ENCODE measurements at regions not wholly inside any gene's neighbourhood (a gene's known extent, or its start where the extent isn't known, plus 50 kb on each side); places are given as distances from the start of the nearest gene placed in this dataset.
"Not testable (repeated sequence)": the region's sequence is repeated elsewhere in the genome, so short reads cannot be mapped to it uniquely, and the experiment has no call there.

DNA sequence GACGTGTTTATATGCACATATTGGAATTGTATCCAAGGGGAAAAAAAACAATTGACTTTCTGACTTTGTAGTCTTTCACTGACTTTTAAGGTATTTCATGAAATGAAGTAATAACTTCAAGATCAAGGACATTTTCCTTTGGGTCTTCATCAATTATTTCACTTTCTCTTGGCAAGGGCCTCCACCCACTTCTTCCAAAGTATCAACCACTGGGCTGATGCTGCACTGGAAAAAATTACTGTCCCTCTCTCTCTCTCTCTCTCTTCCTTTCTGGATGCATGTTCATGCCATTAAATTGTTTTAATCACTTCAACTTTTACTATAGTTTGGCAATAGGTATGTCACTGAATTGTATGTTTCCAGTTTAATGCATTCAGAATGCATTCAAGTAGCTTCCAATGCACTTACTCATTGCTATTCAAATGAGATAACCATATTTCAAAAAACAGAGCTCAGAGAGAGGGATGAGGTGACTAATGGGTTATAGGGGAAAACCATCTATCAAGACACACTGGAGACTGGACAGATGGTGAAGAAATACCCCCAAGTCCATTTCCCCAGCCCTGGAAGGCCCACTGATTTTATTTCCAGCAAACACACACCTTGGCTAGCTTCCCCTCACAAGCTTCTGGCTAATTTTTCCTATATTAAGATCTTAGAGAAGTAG lies 585.3 kb downstream of the EBF1 start:
- no peak for DNase-seq

- DNase-seq: no peak
These were observed 586.0 kb downstream of the EBF1 start for GRCh38 chr5:158513490-158514318.

DNA sequence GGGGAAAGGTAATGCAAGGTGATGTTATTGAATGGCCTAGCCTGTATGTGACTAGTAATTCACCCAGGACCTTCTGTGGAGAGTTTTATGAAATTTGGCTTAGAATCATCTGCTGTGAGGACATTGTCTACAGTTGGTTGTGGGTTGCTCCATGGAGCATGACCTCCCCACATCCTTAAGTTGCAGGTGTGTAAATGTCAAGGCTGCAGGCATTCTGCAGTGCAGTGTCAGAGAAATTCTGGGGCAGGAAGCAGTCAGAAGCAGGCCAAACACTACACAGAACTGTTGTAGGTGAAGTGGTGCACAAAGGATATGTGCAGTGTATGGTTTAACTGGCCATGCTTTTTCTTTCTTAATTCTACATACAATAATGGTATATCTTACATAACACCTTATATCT lies 588.3 kb downstream of the EBF1 start:
- DNase-seq: no peak

DNA sequence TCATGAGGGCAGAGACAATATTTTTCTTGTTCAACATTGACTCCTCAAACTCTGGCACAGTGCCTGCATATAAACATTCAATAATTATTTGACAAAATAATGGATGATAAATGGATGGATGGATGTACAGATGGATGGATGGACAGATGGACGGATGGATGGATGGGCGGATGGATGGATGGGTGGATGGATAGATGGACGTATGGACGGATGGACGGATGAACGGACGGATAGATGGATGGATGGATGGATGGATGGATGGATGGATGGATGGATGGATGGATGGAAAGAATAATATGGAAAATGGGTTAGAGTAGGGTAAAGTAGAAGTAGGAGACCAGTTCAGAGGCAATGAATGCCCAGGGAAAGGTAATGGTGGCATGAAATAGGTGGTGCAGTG lies 589.2 kb downstream of the EBF1 start:
- no peak for DNase-seq

DNA sequence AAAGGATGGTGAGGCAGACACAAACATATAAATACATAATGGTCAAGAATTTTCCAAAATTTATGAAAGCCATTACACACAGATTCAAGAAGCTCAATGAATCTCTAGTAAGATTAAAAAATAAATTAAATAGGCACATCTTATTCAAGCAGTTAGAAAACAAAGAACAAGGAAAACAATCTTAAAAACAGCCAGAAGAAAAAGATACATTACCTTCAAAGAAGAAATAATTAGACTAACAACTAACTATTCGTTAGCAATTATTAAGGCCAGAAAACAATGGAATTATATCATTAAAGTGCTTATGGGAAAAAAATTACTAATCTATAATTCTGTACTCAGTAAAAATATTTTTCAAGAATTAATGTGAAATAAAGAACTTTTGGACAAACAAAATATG lies 593.1 kb downstream of the EBF1 start:
- DNase-seq: no peak

- DNase-seq: no peak
These were observed 597.0 kb downstream of the EBF1 start for GRCh38 chr5:158502686-158503085.

DNA sequence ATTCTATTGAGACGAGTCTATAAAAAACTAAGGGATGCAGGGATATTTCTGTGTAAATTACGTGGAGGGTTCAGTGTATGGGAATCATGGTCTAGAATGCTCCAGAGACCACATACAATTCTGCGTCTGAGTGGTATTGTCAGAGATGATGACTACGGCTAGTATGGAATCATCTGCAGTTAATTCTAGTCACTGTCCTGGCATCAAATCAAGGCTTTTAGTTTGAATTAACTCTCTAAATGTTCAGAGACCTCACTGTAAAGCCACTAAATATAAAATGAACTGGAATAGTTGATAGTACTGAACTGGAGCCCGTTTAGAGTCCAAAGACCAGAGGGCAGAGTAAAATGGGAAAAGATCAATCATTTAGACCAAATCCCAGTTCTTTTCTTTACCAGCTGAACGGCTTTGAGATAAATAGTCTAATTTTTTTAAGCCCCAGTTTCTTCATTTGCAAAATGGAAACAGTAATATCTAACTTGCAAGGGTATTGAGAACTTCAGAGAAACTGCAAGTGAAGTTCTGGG lies 599.8 kb downstream of the EBF1 start:
- DNase-seq: no peak

GRCh38 chr5:158499075-158499891 lies 600.4 kb downstream of the EBF1 start:
- DNase-seq: no peak

DNA sequence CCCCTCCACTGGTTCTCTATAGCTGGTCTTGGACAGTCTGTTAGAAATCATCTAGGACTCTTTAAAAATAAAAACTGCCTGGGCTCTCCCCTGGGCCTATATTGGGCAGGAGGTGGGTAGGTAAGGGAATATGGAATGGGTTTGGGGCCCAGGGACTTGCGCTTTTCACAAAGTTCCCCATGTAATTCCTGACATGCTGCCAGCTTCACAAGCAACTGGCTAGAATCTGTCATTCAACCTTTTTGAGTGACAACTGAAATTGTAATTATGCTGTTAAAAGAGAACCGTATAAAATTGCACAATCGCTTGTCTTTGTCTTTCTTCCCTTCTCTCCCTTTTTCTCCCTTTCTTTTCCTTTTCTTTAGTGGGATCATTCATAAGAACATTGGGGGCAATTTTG lies 603.1 kb downstream of the EBF1 start:
- no peak for DNase-seq

DNA sequence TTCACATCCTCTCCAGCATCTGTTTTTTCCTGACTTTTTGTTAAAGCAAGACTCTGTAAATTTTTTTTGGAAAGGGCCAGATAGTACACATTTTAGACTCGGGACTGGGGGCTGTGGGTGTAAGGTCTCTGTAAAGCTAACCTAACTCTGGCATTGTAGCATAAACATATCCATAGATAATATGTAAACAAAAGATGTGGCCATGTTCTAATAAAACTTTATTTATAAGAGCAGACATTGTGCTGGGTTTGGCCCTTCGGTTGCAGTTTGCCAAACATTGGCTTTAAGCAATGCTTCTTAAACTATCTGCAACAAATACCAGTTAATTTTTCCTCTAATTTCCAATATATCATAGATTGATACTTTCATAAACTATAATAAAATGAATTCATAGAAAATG lies 605.2 kb downstream of the EBF1 start:
- no peak for DNase-seq

GRCh38 chr5:158494044-158494443 lies 605.7 kb downstream of the EBF1 start:
- DNase-seq: not testable (repeated sequence)

- DNase-seq: no peak
These were observed 606.9 kb downstream of the EBF1 start for GRCh38 chr5:158492841-158493242.

DNA sequence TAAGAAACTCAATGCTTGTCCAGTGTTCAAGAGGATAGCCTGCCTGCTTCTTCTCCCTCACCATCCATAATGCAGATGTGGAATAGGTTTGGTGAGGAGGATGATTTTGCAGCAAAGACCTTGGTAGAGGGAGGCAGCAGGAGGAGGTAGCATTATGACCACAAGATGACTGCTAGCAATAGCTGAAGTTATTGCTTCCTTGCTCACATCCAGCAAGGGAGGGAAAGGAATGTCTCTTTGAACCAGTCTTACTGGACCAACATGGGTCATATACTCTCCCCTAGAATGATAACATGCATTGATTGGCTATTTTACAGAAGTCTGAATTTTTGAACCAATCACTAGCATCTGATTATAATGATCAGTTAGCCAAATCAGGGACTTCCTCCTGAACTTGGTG lies 607.6 kb downstream of the EBF1 start:
- no peak for DNase-seq

GRCh38 chr5:158487664-158488063 lies 612.1 kb downstream of the EBF1 start:
- no peak for DNase-seq

DNA sequence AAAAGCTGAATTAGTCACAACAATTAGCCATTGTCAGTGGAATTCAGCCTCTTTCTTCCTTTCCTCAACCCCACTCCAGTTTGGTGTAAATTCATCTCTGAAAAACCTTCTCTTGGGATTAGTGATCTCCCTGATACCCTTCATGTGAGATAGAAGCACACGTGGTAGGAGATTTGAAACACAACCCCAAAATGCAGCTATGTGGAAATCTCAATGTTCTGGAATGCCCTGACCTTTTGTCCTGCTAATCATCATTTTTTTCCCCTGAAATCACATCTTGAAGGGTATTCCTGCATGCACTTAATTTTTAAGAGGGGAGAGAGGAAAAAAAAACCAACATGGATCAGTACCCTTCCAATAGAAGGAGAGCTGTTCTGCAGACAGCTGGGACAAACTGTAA lies 612.6 kb downstream of the EBF1 start:
- DNase-seq: no peak

- no peak for DNase-seq
These were observed 613.1 kb downstream of the EBF1 start for GRCh38 chr5:158486566-158486965.

DNA sequence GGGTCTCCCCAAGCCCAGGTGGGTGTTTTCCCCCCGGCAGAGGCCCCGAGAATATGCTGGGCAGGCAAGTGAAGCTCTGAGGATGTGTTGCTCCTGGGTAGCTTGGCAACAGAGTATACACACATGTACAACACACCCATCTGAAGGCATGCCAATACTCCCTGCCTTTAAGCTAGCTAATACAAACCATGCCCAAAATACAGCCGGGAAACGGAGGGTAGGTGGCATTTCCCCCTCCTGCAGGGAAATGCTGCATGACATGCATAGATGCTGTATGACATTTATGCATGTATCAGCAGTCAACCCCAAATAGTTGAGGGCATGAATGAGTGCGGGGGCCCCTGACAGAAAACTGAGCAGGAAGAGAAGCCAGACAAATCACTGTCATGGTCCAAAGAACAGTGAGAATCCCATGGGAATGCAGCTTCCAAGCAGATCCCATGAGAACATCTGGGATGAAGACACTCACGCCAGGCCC lies 614.1 kb downstream of the EBF1 start:
- DNase-seq: no peak

DNA sequence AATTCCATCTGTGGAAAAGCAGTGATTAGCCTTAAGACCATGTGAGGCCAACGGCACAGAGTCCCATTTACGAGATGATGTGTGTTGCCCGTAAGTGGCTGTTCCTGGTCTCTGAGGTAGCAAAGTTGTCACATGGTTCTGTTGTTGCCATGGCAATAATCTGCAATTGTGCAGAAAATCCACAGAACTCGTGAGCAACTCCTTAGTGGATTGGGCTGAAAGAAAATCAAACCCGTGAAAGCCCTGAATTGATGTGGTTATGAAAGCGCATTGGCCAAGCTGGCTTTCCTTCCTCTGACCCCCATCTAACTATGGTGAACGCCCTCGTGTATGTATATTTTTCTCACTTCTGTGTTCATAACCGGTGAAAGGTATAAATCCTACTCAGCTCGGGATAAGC lies 614.7 kb downstream of the EBF1 start:
- DNase-seq: no peak

- DNase-seq: no peak
These were observed 615.6 kb downstream of the EBF1 start for GRCh38 chr5:158484150-158484549.

DNA sequence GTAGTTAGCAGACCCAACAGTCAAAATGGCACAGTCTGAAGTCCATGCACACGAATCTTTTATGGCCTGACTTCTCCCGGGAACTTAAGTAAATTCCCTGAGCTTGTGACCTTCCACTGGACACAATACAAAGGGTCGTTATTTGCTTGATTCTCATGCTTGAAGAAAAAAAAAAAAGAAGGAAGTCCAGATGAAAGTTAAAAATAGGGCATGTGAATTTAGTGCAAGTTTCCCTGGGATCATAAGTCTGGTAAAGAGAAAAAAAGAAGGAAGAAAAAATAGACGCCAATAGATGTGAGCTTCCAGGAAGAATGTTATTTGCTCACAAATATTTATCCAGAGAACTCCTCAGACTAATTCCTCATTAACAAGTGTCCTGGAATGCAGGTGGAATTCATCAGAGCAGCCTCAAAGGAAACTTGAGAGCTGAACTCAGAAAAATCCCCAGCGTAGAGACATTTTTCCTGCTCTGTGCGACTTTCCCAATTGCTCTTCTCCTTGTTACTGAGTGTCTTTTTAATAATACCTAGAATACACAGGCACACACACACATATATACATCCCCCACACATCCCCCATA lies 616.3 kb downstream of the EBF1 start:
- no peak for DNase-seq

GRCh38 chr5:158482125-158482524 lies 617.6 kb downstream of the EBF1 start:
- DNase-seq: no peak

- no peak for DNase-seq
These were observed 619.2 kb upstream of the CLINT1 start for GRCh38 chr5:158478139-158478538.

DNA sequence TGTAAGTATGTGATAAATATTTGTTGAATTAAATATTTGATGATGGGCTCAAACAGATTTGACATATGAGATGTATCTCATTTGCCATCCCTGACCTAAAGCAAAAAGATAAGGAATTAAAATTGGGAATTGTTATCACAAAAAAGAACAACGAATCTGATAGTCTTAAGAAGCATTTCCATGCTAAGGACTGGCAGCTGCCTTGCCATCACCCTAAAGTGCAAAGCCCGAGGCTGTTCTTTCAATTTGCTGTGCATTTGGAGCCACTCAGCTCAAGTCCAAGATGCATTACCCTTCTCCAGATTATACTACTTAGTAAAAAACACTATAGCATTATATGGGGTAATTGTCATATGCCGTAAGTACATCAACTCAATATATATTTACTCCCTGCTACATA lies 618.3 kb upstream of the CLINT1 start:
- DNase-seq: no peak
